HG03159 (cell line): ENCODE measurements at regions not wholly inside any gene's neighbourhood (a gene's known extent, or its start where the extent isn't known, plus 50 kb on each side); places are given as distances from the start of the nearest gene placed in this dataset.

Source experiments
- ATAC-seq: cut with Tn5 transposase; IDR thresholded peaks from one replicate; pipeline ENCODE4 v1.9.1; 2021; ENCODE audit warnings: mild to moderate bottlenecking, moderate library complexity; ENCODE audit not compliant: unreplicated experiment

- no peak for ATAC-seq
Observed at GRCh38 chr22:22391543-22391942, 117.0 kb downstream of the ZNF280B start.

DNA sequence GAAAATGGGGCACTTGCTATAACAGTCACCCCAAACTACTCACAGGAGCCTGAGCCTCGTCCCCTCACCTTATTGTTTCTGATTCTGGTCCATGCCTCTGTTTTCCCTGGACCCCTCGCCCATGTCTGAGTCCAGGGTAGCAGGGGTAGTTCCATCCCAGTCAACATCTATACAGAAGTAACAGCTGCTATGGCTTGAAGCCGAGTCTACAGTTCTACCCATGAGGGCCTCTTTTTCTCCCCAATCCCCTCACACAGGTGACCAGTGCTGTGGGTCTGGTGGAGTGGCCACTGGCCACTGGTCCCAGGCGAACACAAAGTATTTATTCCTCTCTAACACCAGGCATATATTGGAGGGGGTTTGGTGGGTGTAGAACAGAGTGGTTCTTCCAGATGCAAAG, 116.4 kb downstream of the ZNF280B start:
- no peak for ATAC-seq

- no peak for ATAC-seq
Observed at GRCh38 chr22:22394591-22394990, 114.0 kb downstream of the ZNF280B start.

GRCh38 chr22:22395245-22395644, 113.3 kb downstream of the ZNF280B start:
- ATAC-seq = no peak

GRCh38 chr22:22396741-22397291, 111.7 kb downstream of the ZNF280B start:
- ATAC-seq = no peak

GRCh38 chr22:22397292-22397870, 111.2 kb downstream of the ZNF280B start:
- ATAC-seq = no peak

DNA sequence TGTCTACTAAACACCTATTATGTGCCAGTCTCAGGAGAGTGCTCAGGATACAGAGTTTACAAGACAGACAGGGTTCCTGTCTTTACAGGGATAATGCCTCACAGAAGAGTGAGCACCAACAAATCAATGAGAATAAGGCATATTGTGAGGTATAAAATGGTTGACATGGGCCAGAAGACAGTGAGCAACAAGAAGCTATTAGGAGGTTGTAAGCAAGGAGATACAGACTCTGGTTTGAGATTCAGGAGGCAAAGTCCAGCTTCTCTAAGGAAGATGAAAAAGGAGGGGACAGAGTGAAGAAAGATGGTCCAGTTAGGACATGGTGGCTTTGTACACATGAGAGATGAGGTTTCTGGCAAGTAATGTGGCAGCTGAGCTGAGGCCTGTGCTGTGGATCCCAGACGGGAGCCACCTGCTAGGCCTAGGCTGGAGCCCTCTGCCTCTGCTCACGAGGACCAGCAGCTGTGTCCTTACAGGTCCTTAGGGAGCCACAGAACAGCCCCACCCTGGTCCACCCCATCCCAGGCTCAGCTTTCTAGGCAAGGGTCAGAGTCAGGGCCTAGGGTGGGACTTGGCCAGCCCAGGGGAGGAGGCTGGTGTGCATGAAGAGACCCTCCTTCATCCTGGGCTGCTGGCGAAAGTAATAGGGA, 110.5 kb downstream of the ZNF280B start:
- no peak for ATAC-seq

DNA sequence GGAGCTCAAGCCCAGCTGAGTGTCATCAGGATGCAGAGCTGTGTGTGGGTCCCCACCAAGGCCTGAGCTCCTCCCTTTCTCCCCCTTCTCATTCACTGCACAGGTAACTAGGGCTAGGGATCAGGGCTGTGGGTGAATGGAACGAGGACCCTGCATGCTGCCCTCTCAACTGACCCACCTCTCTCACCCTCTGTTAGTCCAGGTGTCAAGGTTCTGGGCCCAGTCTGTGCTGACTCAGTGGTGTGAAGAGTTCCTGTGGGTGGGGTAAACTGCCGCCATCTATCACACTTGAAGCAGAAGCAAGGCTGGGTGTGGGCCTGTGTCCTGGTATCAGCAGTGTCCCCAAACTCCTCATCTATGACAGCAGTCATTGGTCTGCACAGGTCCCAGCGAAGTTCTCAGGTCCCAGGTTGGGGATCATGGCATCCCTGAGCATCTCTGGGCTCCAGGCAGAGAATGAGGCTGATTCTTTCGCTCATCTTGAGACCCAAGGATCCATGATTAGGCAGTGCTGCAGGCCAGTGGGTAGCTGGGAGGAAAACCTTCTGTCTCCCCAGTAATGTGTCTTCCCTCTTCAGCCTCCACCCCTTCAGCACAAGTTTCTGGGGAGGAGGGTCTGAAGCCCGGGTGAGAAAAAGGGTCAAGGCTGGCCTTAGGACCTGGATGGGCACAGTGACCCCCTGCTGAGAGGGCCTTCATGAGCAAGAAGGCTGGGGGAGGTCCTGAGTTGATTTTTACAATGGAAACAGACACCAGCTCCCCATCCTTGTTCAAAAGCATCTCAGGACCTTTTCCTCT, 109.8 kb downstream of the ZNF280B start:
- ATAC-seq = no peak

GRCh38 chr22:22400099-22400498, 108.4 kb downstream of the ZNF280B start:
- no peak for ATAC-seq

GRCh38 chr22:22400964-22401363, 107.6 kb downstream of the ZNF280B start:
- no peak for ATAC-seq

DNA sequence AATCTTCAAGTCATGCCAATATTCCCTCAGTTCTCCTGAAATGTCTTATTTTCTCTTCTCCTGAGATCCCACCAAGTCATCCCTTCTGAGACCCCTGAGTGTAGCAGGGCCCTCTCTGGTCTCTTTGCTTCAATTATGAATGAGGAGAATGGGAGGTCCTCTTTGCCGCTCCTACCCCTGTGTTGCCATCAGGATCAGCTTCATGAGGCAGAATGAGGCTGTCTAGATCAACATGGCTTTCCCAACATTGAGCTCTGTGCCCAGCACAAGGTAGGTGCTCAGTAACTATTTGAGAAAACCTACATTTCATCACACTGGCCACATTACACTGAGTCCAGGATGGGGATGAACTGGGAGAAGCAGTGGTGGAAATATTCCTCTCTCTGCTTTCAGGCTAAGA, 107.2 kb downstream of the ZNF280B start:
- no peak for ATAC-seq

DNA sequence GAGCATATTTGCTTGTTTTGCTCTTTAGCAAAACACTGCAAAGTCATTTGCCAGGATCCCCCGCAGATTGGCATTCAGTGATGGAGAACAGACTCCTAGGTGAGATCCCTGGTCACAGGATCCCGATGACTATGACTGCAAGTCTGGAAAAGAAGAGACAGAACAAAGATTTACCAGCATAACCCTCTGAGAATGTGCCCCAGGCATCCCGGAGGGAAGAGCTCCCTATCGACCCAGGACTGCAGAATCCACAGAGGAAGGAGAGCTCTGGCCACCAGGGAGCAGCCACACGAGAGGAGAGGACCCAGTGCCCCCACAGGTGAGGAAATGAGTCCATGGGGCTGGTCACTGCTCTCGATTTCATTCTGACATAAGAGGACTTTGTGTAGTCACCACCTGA, 105.2 kb downstream of the ZNF280B start:
- no peak for ATAC-seq

GRCh38 chr22:22403771-22404170, 104.8 kb downstream of the ZNF280B start:
- no peak for ATAC-seq

GRCh38 chr22:22404598-22405284, 103.8 kb downstream of the ZNF280B start:
- no peak for ATAC-seq

GRCh38 chr22:22406445-22407027, 102.0 kb downstream of the ZNF280B start:
- no peak for ATAC-seq

GRCh38 chr22:22407061-22407460, 101.5 kb downstream of the ZNF280B start:
- no peak for ATAC-seq

- no peak for ATAC-seq
Observed at GRCh38 chr22:22408269-22408668, 100.3 kb downstream of the ZNF280B start.

- ATAC-seq = no peak
Observed at GRCh38 chr22:22408731-22409696, 99.5 kb downstream of the ZNF280B start.

- no peak for ATAC-seq
Observed at GRCh38 chr22:22410121-22410520, 98.4 kb downstream of the ZNF280B start.

- ATAC-seq = no peak
Observed at GRCh38 chr22:22410677-22411076, 97.9 kb downstream of the ZNF280B start.
